GM19025 (cell line): ENCODE measurements at regions not wholly inside any gene's neighbourhood (a gene's known extent, or its start where the extent isn't known, plus 50 kb on each side); places are given as distances from the start of the nearest gene placed in this dataset.

Experiments
- ATAC-seq: cut with Tn5 transposase; IDR thresholded peaks from one replicate; pipeline ENCODE4 v1.9.1; 2021; ENCODE audit warnings: mild to moderate bottlenecking, low read depth, moderate library complexity; ENCODE audit not compliant: unreplicated experiment

- ATAC-seq, result no peak
Observed at GRCh38 chr1:56061824-56062223, 517.5 kb downstream of the PLPP3 start.

GRCh38 chr1:56060906-56061305 is 518.5 kb downstream of the PLPP3 start:
- no peak for ATAC-seq

- ATAC-seq, result no peak
Observed at GRCh38 chr1:56057466-56058405, 521.6 kb downstream of the PLPP3 start.

DNA sequence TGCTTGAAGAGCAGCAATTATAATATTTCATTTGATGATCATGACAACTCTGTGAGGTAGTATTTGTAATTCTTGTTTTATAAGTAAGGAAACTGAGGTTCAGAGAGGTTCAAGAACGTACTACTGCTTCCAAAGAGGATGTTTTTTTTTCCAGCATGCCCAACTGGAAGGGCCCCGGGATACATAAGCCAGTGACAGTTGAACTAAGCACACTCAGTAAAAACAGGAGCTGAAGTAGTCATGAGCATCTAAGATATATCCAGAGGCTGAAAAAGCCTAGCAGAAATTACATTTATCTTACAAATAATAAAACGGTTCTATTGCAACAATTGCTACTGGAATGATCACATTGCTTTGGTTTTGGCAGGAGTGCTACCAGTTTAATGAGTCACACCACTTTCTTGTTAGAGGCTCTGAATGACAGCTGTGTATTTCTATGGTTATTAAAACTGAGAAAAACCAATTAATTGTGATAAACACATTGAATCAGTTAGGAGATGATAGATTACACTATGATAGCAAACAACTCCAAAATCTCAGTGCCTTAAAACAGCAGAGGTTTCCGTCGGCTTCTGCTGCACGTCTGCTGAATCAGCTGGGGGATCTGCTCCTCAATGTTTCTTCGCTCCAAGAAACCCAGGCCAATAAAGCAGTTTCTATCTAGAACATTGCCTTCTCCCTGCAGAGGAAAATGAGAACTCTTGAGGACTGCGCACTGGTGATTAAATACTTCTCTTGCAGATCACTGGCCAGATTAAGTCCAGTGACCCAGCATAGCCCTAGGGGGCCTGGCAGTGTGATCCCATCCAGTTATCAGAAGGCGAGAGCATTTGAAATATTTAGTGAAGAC is 522.7 kb downstream of the PLPP3 start:
- no peak for ATAC-seq

DNA sequence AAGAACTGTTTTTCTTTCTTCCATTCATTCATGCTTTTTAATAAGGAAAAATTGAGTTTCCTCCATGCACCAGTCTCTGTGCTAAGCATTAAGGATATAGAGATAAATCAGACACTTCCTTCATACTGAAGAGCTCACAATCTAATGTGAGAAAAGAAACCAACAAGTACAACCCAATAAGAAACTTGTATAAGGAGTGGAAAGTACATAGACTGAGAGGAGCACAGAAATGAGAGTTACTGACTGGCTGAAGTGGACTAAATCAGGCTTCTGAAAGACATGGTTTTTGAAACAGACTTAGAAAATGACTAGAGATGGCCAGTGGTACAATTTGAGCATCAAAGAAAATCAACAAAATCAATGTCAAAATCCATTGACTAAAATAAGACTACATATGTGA is 524.4 kb downstream of the PLPP3 start:
- ATAC-seq, result no peak

GRCh38 chr1:56052041-56052440 is 527.3 kb downstream of the PLPP3 start:
- no peak for ATAC-seq

DNA sequence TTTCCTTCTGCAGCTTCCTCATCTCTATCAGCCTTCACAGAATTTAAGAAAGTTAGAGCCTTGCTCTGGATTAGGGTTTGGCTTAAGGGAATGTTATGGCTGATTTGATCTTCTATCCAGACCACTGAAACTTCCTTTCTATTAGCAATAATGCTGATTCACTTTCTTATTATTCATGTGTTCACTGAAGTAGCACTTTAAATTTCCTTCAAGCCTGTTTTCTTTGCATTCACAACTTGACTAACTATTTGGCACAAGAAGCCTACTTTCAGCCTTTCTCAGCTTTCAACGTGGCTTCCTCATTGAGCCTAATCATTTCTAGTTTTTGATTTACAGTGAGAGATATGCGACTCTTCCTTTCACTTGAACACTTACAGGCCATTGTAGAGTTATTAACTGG is 528.5 kb downstream of the PLPP3 start:
- ATAC-seq, result no peak

- ATAC-seq, result no peak
Observed at GRCh38 chr1:56045477-56045876, 533.9 kb downstream of the PLPP3 start.

DNA sequence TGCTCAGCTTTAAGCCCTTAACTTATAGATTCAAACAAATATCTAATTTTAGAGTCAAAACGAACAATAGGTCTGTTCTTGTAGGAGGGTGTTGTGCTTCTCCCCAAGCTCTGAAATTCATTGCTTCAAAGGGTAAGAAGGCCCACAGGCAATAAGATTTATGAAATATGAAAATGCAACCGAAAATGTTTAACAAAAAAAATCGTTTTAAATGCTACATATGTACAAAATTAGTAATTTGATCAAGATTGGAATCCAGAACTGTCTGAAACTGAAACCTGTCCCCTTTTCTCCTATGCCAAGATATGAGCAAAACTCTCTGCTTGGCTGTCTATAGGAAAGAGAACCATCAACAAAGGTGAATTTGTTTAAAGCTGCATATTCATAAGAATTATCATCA is 534.3 kb downstream of the PLPP3 start:
- ATAC-seq, result no peak

GRCh38 chr1:56036479-56036878 is 542.9 kb downstream of the PLPP3 start:
- no peak for ATAC-seq

DNA sequence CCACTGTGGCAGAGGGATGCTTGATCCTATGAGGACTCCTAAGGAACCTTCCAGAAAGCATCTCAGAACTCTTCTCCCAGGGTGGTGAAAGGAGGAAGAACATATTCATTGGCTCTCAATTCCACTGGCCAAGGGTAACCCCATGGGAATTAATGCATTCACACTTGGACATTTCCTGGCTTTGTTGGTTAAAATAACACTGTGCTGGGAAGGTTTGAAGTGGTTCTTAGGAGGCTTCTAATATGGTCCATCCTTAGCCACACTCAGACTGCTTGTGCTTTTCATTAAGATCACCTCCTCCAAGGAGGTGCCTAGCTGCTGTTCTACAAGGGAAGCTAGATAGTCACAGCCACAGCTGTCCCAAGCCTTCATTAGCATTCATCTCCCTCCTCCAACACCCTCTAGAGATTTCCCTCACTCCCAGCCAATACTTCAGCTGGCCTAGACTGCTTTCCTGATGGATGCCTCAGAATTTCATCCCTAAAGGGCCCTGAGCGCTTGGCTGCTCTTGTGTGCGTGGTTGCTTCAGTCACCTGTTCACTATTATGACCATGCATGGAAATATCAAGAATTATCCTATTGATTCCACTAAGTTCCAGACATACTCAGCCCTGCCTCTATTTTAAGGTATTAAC is 544.4 kb downstream of the PLPP3 start:
- no peak for ATAC-seq

- ATAC-seq, result no peak
Observed at GRCh38 chr1:56034222-56034621, 545.1 kb downstream of the PLPP3 start.

DNA sequence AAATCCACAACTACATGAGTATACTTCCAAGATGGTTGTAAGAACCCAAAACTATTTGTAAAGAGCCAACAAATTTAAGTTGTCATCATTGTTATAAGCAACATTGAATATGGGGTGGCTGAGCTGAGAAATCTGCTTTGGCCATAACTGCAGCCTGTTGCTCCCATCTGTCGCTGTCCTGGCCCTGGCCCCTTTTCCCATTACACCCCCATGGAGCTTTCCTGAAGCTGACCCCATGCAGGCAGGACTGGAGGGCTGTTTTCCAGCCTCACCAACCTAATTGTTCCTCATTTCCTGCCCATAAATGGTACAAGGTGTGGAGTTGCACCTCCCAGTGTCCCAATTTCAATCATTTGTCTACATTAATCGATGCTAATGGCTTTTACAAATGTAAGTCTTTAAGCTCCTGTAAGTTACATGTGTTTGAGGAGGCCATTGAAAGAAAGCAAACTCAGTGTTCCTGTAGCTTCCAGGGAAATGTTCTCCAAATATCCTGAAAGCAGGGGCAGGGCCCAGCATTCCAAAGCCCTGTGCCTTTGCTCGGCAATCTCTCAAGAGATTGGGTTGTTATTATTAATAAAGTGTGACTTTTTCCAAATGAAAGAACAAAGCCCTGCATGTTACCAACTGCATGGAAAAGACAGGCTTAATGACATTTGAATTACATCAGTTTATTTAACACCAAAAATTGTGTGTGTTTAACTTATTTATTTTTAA is 545.9 kb downstream of the PLPP3 start:
- no peak for ATAC-seq

DNA sequence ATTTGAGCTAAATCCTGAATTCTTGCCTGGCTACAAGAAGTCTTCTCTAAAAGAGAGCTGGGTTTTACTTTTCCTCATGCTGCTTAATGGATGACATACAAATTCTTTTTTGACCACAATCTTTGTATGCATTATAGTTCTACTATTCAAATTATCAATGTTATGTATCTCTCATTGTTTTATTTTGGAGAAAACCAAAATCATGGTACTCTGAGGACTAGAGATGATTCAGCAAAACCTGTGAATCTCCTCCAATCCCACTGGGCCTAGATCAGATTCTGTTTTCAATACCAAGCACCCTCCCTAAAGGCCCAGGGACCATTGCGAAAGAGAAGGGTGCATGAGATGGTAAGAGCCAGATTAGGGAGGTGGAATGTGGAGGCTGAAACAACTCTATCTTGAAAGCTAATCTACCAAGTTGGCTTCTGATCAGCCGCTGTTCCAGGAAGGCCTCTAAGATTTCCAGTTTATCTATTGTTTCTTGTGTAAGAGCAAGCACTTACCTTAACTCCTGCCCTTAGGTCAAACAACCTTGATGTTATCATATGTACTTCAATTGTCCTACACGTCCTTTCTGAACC is 547.2 kb downstream of the PLPP3 start:
- ATAC-seq, result no peak

- ATAC-seq, result no peak
Observed at GRCh38 chr1:56031001-56031400, 548.4 kb downstream of the PLPP3 start.

- ATAC-seq, result no peak
Observed at GRCh38 chr1:56029319-56030003, 549.9 kb downstream of the PLPP3 start.

GRCh38 chr1:56028911-56029310 is 550.5 kb downstream of the PLPP3 start:
- no peak for ATAC-seq

- no peak for ATAC-seq
Observed at GRCh38 chr1:56028244-56028643, 551.1 kb downstream of the PLPP3 start.

- no peak for ATAC-seq
Observed at GRCh38 chr1:56025942-56026341, 553.4 kb downstream of the PLPP3 start.
